Esophagus squamous epithelium (tissue), 4 donors: ENCODE measurements at regions not wholly inside any gene's neighbourhood (a gene's known extent, or its start where the extent isn't known, plus 50 kb on each side); places are given as distances from the start of the nearest gene placed in this dataset.

Experiments
- CTCF ChIP-seq, 6 experiments: fragments of 450-650 bp in 4 of 6; fragments of 200-600 bp in 2 of 6; sonication (generic) in 2 of 6; IDR thresholded peaks; one replicate each; pipeline ENCODE4 v1.5.1; 2016 to 2019; ENCODE audit warnings: antibody characterized with exemption in 6 of 6, mild to moderate bottlenecking in 4 of 6, moderate library complexity in 4 of 6
- POLR2A ChIP-seq, 4 donors: fragments of 450-650 bp; IDR thresholded peaks; one replicate each; pipeline ENCODE4 v1.6.1; 2017; ENCODE audit warnings: antibody characterized with exemption in 4 of 4, mild to moderate bottlenecking in 4 of 4, moderate library complexity in 3 of 4

- TF ChIP-seq CTCF (IDR thresholded peaks at IDR 0.05) (no peak), POLR2A (IDR thresholded peaks at IDR 0.05) (no peak)
Observed at GRCh38 chr22:22820626-22821025, 67.0 kb upstream of the IGLL5 start.
